Activated naive CD4-positive, alpha-beta T cell treated with anti-CD3 and anti-CD28 coated beads, Interleukin-2, amount 50 U/mL, for 72 hours (primary cell): ENCODE measurements at regions not wholly inside any gene's neighbourhood (a gene's known extent, or its start where the extent isn't known, plus 50 kb on each side); places are given as distances from the start of the nearest gene placed in this dataset.

ENCODE experiments used
- ATAC-seq, 2 donors: fragments of 150-1000 bp; cut with Tn5 transposase; 2 replicates each; pipeline ENCODE4 v1.10.0; 2021; ENCODE audit warnings: mild to moderate bottlenecking in 2 of 2, moderate library complexity in 2 of 2
- DNase-seq, 2 donors: peaks; one replicate each; pipeline ENCODE4 v3.0.0; 2021 to 2022; ENCODE audit warnings: low spot score in 2 of 2
- H3K27ac Mint-ChIP-seq, 2 donors: one replicate each; pipeline ENCODE4 v1.8.0; 2022; ENCODE audit warnings: mild to moderate bottlenecking in 2 of 2, mixed read lengths in 2 of 2
- H3K36me3 Mint-ChIP-seq, 2 donors: one replicate each; pipeline ENCODE4 v1.8.0; 2022; ENCODE audit warnings: mixed read lengths in 2 of 2
- H3K9me3 Mint-ChIP-seq, 2 donors: one replicate each; pipeline ENCODE4 v1.8.0; 2022; ENCODE audit warnings: mixed read lengths in 2 of 2

DNA sequence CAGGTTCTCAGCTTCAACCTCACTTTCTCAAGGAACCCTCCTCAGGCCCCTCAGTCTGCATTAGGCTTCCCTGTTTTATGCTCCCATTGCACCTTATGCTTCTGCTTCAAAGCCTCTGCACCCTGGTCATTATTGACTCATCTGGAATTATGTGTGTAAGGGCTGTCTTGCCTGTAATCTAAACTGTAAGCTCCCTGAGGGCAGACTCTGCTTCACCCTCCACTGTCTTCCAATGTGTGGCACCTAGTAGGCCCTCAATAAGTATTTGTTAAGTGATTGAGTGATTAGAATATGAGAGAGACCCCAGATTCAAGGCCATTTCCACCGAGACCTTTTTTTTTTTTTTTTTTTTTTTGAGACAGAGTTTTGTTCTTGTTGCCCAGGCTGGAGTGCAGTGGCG, 79.1 kb downstream of the VCPKMT start:
- ATAC-seq (no peak), DNase-seq (no peak)
- no peaks in the 10 kb centered on the region for H3K9me3 Mint-ChIP-seq
- peaks cover 34 to 48% of the 10 kb centered on the region in 2 donors for H3K36me3 Mint-ChIP-seq
- H3K27ac Mint-ChIP-seq, result peak overlapping the region; percentile 34 to 94

- H3K9me3 Mint-ChIP-seq, result no peaks in the 10 kb centered on the region
- ATAC-seq, result no peak
- no peak for DNase-seq
- peak overlapping the region; percentile 34 to 94 for H3K27ac Mint-ChIP-seq
- peaks cover 34 to 46% of the 10 kb centered on the region in 2 donors for H3K36me3 Mint-ChIP-seq
These were observed 78.5 kb downstream of the VCPKMT start for GRCh38 chr14:50037852-50038251.

DNA sequence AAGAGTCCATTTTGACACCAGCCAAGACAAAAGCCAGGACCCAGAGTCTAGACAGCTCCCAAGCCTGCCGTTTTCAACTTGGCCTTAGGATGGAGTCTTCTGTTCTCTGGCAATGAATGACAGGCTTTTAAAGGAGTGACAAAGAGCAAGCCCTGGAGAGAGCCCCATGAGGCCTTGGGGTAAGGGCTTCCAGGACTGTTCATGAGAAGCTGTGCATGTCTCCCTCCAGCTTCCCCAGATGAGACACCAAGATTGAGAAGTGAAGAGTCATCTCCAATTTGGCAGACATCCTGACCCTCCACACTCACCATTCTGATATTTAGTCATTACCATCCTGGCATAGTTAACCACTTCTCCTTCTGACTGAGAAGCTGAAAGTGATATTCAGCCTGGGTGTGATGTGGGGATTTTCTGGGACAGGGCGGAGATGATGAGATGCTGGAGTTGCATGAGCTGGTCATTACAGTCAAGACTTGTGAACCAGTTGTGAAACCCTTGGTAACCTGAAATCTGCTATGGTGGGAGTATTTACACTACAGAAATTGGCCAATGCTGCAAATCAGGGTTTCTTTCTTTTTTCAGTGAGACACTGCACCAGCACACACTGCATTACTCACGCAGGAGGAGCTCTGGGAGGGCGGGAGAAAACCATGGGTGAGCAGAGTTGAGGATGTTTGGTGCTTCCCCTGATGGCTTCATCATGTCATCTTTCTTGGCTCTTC, 77.8 kb downstream of the VCPKMT start:
- ATAC-seq (peak; percentile 87 to 91), DNase-seq (peak; percentile 71 to 86)
- Mint-ChIP-seq H3K9me3 (no peaks in the 10 kb centered on the region), H3K27ac (peak overlapping the region; percentile 94 to 97), H3K36me3 (peaks cover 33 to 46% of the 10 kb centered on the region in 2 donors)

DNA sequence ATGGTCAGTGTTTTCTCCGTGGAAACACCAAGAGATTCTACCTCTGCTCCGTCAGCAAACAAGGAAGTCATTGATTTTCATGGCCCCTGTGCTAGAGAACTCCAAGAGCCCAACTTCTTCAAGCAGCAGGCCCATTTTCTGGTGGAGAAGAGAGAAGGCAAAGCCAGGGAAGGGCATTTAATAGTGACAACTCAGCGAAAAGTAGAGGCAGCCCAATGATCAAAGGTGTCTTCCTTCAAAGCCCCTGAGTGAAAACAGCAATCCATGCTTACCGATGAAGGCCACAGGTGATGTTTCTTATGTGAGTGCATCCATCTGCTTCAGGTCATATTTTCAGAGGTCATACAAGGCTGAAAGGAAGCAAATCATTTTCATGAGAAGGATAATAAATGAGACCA, 77.3 kb downstream of the VCPKMT start:
- peak overlapping the region; percentile 94 to 97 for H3K27ac Mint-ChIP-seq
- H3K9me3 Mint-ChIP-seq, result no peaks in the 10 kb centered on the region
- DNase-seq, result no peak
- peaks cover 29 to 40% of the 10 kb centered on the region in 2 donors for H3K36me3 Mint-ChIP-seq
- no peak for ATAC-seq

DNA sequence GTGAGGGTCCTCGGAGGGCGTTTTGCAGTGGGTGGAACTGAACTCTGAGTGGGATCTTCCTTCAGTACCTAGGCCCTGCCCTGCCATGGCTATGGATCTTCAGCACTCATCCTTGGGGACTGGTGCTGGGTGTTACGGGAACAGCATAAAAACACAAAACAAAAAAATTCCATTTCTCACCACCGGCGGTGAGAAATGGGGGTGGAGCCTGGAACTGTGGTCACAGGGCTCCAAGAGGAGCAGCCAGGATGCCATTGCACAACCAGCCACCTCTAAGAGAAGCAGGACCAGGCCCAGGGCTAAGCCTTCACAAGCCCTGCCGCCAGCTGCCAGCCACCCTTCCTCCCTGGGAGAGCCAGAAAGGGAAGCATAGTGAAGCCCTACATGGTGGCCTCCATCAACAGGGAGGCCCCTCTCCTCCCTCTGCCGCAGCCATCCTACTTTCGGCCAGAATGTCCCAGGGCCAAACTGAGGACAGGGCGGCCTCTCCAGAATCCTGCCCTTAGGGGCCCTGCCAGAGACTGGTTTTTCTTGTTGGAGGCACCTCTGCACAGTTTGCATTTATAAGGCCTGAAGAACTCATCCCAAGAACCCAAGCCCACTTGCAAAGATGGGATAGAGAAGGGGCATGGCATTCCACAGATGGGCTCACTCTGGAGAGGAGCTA, 76.5 kb downstream of the VCPKMT start:
- ATAC-seq (no peak), DNase-seq (no peak)
- Mint-ChIP-seq H3K36me3 (peaks cover 29 to 38% of the 10 kb centered on the region in 2 donors), H3K9me3 (no peaks in the 10 kb centered on the region), H3K27ac (peak overlapping the region; percentile 94 to 98)

DNA sequence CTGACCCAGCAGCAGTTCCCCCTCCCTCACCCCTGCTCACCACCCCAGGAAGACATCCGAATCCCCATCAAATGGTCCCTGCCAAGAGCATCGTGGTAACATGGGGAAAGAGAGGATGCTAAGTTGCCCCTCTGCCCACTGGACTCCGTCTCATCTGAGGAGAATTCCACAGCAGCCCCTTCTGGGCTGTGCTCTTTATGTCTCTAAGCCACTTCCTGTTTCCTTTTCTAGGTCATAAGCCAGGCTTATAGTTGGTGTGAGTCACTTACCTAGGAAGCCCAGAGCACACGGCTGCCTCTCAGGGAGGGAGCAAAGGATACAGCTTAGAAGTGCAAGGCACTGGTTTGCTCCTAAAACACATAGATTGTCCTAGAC, 76.0 kb downstream of the VCPKMT start:
- DNase-seq (peak in 1 of 2 donors; percentile 43), ATAC-seq (peak; percentile 25 to 35)
- peaks cover 32 to 43% of the 10 kb centered on the region in 2 donors for H3K36me3 Mint-ChIP-seq
- H3K9me3 Mint-ChIP-seq, result peaks cover 0 to under 1% of the 10 kb centered on the region in 2 donors
- peak overlapping the region; percentile 94 to 98 for H3K27ac Mint-ChIP-seq

GRCh38 chr14:50040895-50041465, 75.4 kb downstream of the VCPKMT start:
- no peak for ATAC-seq
- H3K9me3 Mint-ChIP-seq, result peaks cover 4 to 7% of the 10 kb centered on the region in 2 donors
- no peak for DNase-seq
- H3K36me3 Mint-ChIP-seq, result peaks cover 38 to 49% of the 10 kb centered on the region in 2 donors
- H3K27ac Mint-ChIP-seq, result peak overlapping the region; percentile 57 to 94

GRCh38 chr14:50041980-50042379, 74.4 kb downstream of the VCPKMT start:
- no peak for DNase-seq
- ATAC-seq, result no peak
- Mint-ChIP-seq H3K36me3 (peaks cover 31 to 50% of the 10 kb centered on the region in 2 donors), H3K27ac (no peak overlapping the region), H3K9me3 (peaks cover 4 to 13% of the 10 kb centered on the region in 2 donors)

GRCh38 chr14:50044042-50044651, 72.2 kb downstream of the VCPKMT start:
- peak in 1 of 2 donors; percentile 8 for ATAC-seq
- H3K36me3 Mint-ChIP-seq, result peaks cover 15 to 48% of the 10 kb centered on the region in 2 donors

GRCh38 chr14:50045039-50045711, 71.2 kb downstream of the VCPKMT start:
- Mint-ChIP-seq H3K36me3 (peaks cover 15 to 47% of the 10 kb centered on the region in 2 donors), H3K9me3 (peaks cover 4 to 18% of the 10 kb centered on the region in 2 donors), H3K27ac (peak overlapping the region; percentile 89 to 96)
- DNase-seq, result peak; percentile 63 to 82
- ATAC-seq, result peak; percentile 82 to 85

More at GRCh38 chr14:50044042-50044651, 72.2 kb downstream of the VCPKMT start:
- H3K27ac Mint-ChIP-seq, result peak overlapping the region; percentile 89 to 94
- DNase-seq, result no peak
- peaks cover 4 to 18% of the 10 kb centered on the region in 2 donors for H3K9me3 Mint-ChIP-seq

DNA sequence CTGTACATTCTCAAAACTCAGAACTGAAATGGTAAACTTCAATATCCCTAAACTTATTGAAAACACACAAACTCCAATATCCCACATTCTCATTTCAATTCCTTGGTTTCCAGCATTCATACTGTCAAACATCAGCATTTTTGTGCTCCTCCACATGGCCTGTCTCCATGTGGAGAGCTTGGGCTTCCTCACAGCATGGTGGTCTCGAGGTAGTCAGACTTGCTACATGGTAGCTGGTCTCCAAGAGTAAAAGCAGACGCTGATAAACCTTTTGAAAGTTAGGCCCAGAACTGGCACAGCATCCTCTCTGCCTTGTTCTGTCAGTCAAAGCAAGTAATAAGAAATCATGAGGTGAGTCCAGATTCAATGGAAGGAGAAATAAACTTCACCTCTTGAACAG, 70.5 kb downstream of the VCPKMT start:
- ATAC-seq, result no peak
- Mint-ChIP-seq H3K27ac (peak overlapping the region; percentile 89 to 96), H3K36me3 (peaks cover 16 to 40% of the 10 kb centered on the region in 2 donors), H3K9me3 (peaks cover 4 to 18% of the 10 kb centered on the region in 2 donors)
- DNase-seq, result no peak

DNA sequence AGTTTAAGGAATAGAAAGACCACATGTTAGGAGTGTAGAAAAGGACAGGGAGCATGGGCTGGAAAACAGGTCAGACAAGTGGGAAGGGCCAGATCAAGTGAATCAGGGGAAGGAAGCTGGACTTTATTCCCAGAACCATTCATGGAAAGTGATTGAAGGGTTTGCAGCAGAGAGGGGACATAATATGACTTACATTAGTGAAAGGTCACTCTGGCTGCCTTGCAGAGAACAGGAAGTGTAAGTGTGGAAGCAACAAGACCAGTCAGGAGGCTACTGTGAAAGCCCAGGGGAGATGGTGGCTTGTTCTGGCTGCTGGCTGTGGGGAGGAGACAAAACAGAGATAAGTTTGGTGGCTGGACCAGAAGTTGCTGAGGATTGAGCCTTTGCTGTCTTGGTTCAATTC, 69.1 kb downstream of the VCPKMT start:
- peaks cover 16 to 38% of the 10 kb centered on the region in 2 donors for H3K36me3 Mint-ChIP-seq
- DNase-seq (no peak), ATAC-seq (no peak)
- H3K9me3 Mint-ChIP-seq, result peaks cover 4 to 18% of the 10 kb centered on the region in 2 donors
- H3K27ac Mint-ChIP-seq, result peak overlapping the region; percentile 5 to 31

- ATAC-seq, result no peak
- Mint-ChIP-seq H3K36me3 (peaks cover 16 to 42% of the 10 kb centered on the region in 2 donors), H3K27ac (no peak overlapping the region), H3K9me3 (peaks cover 4 to 18% of the 10 kb centered on the region in 2 donors)
- no peak for DNase-seq
These were observed 67.3 kb downstream of the VCPKMT start for GRCh38 chr14:50049093-50049492.

DNA sequence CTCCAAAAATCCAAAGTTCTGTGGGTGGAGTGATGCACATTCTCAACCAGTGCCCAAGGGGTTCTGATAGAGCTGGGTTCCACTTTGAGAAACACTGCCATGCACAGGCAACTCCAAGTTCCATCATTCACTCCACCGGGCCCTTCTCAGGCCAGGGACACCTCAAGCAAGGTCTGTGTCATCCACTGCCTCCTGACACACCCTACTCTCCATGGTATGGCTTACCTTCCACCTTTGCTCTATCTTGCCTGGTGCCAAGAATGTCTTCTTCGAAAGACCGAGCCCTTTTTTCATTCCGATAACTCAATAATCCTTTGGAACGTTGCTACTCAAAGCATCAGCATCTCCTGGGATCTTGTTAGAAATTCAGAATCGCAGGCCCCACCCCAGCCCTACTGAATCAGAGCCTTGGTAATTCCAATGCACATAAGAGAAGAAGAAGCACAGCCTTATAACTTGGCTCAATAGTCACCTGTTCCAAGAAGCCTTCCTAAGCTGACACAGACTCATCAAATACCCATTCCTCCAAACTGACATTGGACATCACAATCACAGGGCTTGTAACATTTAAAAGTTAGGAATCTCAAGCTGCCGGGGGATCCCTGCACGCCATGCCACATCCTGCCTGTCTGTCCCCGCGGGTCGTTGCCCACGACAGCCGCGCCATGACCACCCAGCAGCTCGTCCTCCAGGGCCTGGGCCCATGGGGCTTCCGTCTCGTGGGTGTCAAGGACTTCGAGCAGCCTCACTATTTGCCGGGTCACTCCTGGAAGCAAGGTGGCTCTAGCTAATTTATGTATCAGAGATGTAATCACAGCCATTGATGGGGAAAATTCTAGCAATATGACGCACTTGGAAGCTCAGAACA, 66.4 kb downstream of the VCPKMT start:
- no peak for ATAC-seq
- DNase-seq, result no peak
- H3K27ac Mint-ChIP-seq, result no peak overlapping the region
- peaks cover 16 to 42% of the 10 kb centered on the region in 2 donors for H3K36me3 Mint-ChIP-seq
- H3K9me3 Mint-ChIP-seq, result peaks cover 4 to 18% of the 10 kb centered on the region in 2 donors

- DNase-seq (no peak), ATAC-seq (no peak)
- peaks cover 0 to 12% of the 10 kb centered on the region in 2 donors for H3K9me3 Mint-ChIP-seq
- H3K36me3 Mint-ChIP-seq, result peaks cover 6 to 34% of the 10 kb centered on the region in 2 donors
- H3K27ac Mint-ChIP-seq, result no peak overlapping the region
These were observed 65.3 kb downstream of the VCPKMT start for GRCh38 chr14:50051106-50051505.
